ENCODE measurements at regions not wholly inside any gene's neighbourhood (a gene's known extent, or its start where the extent isn't known, plus 50 kb on each side); places are given as distances from the start of the nearest gene placed in this dataset.

DNA sequence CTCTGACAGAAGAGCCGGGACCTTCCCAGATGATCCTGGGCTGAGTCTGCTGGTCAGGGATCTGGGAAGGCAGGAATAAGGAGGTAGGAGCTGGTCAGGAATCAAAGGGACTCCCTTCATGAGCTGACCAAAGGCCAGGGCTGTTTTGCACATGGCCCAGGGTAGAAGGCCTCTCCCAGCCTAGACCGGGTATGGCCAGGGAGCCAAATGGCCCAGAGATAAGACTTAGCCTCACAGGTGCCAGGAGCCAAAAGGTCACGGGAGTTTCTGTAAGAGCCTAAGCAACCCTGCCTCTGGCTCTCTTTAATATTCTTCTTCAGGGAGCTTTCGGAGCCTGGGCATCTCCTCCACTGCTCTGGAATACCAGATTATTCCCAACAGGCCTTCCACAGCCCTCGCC, 191.3 kb upstream of the PWP1 start:
- TF ChIP-seq, protein P1, sequence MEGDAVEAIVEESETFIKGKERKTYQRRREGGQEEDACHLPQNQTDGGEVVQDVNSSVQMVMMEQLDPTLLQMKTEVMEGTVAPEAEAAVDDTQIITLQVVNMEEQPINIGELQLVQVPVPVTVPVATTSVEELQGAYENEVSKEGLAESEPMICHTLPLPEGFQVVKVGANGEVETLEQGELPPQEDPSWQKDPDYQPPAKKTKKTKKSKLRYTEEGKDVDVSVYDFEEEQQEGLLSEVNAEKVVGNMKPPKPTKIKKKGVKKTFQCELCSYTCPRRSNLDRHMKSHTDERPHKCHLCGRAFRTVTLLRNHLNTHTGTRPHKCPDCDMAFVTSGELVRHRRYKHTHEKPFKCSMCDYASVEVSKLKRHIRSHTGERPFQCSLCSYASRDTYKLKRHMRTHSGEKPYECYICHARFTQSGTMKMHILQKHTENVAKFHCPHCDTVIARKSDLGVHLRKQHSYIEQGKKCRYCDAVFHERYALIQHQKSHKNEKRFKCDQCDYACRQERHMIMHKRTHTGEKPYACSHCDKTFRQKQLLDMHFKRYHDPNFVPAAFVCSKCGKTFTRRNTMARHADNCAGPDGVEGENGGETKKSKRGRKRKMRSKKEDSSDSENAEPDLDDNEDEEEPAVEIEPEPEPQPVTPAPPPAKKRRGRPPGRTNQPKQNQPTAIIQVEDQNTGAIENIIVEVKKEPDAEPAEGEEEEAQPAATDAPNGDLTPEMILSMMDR (IDR thresholded peaks at IDR 0.05; ENCODE audit: insufficient read depth, low read length), result no peak
- no peak for TF ChIP-seq SPI1 (IDR thresholded peaks at IDR 0.05; ENCODE audit: borderline replicate concordance, low read depth)
- TF ChIP-seq POLR2AphosphoS5 (IDR thresholded peaks at IDR 0.05; ENCODE audit: low read depth), result no peak

All from HL-60 (cell line).